GM10266 (cell line): ENCODE measurements at regions not wholly inside any gene's neighbourhood (a gene's known extent, or its start where the extent isn't known, plus 50 kb on each side); places are given as distances from the start of the nearest gene placed in this dataset.
A peak's percentile ranks its signal among the peaks of the same experiment; 100 is the strongest.

Experiments
- DNase-seq: peaks from one replicate; pipeline ENCODE4 v3.0.0; 2012; ENCODE audit errors: extremely low spot score
- CTCF ChIP-seq: IDR thresholded peaks from 2 replicates; pipeline ENCODE4 v1.5.1; 2012; ENCODE audit warnings: mild to moderate bottlenecking, low read depth; ENCODE audit not compliant: control insufficient read depth, insufficient read depth; ENCODE audit errors: missing control alignments

- no peak for DNase-seq
- no peak for TF ChIP-seq CTCF
Observed at GRCh38 chr13:90995614-90996013, 351.9 kb upstream of the MIR17HG start.

DNA sequence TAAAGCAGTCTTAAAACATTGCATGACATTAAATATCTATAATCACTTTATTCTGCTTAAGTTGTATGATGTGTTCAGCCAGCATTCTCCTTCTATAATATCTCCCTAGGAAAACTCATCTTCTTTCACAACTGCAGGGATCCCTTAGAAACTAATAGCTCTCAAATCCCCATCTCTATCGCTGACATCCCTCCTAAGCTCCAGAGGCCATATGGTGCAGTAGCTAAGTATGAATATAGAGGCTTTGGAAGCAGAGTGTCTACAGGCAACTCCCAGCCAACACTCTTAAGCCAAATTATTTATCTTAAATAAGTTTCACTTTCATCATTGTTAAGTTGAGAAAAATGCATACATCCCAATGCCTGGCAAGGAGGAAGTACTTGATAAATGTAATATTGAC is 349.5 kb upstream of the MIR17HG start:
- TF ChIP-seq CTCF: no peak
- DNase-seq: no peak

DNA sequence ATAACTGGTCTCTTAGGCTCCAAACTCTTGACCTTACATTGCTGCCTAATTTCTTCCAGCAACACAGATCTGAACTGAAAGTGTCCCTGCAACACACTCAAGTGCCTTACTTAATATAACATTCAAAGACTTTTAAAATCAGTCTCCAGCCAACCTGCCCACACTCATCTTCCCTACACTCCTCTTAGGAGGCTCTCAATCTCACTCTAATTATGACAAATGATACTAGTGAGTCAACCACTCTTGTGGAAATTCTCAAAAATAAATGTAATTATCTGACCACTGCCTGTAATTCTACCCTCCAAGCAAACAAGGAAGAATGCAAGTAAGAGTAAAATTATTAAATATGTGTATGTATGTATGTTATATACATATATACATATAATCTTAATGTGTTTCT is 348.1 kb upstream of the MIR17HG start:
- TF ChIP-seq CTCF: no peak
- DNase-seq: no peak

DNA sequence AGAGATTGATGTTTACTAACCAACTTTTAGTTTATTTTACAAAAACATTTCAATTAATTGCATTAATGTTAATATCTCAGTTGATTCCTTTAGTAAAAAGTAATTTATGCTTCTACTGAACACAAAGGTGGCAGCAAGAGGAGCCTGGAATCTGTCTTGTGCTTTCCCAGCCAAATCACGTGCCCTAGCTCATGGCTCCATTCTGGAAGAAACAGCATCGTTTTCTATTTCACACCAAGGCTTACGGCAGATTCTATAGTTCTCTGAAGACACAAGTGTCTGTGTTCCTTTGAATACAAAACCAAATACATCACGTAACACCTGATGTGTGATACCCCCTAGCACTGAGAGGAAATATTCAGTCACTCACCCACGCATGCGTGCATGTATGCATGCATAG is 346.1 kb upstream of the MIR17HG start:
- DNase-seq: no peak
- no peak for TF ChIP-seq CTCF

GRCh38 chr13:91014696-91015095 is 332.8 kb upstream of the MIR17HG start:
- TF ChIP-seq CTCF: no peak
- DNase-seq: no peak

- peak; percentile 64 for DNase-seq
- TF ChIP-seq CTCF: peak; percentile 66
Observed at GRCh38 chr13:91017031-91017668, 330.3 kb upstream of the MIR17HG start.

- no peak for DNase-seq
- no peak for TF ChIP-seq CTCF
Observed at GRCh38 chr13:91017669-91018053, 329.8 kb upstream of the MIR17HG start.
